ENCODE measurements at regions not wholly inside any gene's neighbourhood (a gene's known extent, or its start where the extent isn't known, plus 50 kb on each side); places are given as distances from the start of the nearest gene placed in this dataset.

GRCh38 chr4:184899261-184900134 lies 73.7 kb upstream of the ACSL1 start (continued):
- no peak for TF ChIP-seq E2F5 (CRISPR knock-in tag; IDR thresholded peaks at IDR 0.05)
- no peak for TF ChIP-seq KAT7 (CRISPR knock-in tag; IDR thresholded peaks at IDR 0.05; ENCODE audit: borderline replicate concordance)
- TF ChIP-seq ZNF425 (CRISPR knock-in tag; conservative IDR thresholded peaks at IDR 0.05): no peak
- no peak for TF ChIP-seq CBFB (CRISPR knock-in tag; IDR thresholded peaks at IDR 0.05; ENCODE audit: low read depth)

- CTCF ChIA-PET: no interaction called here
- POLR2A ChIA-PET: no interaction called here
- TF ChIP-seq SMAD4 (CRISPR knock-in tag; IDR thresholded peaks at IDR 0.05): no peak
- Mint-ChIP-seq H3K27ac (no peak overlapping the region), H3K4me3 (no peak overlapping the region), H3K9me3 (no peaks in the 10 kb centered on the region), H3K4me1 (no peaks in the 10 kb centered on the region), H3K36me3 (no peaks in the 10 kb centered on the region), H3K27me3 (ENCODE audit: low read depth) (no peaks in the 10 kb centered on the region; the same call in 1 of the 2 replicates)
- no peak for ATAC-seq
- DNase-seq (ENCODE audit: low spot score): no peak
Observed at GRCh38 chr4:184900184-184900583, 74.4 kb upstream of the ACSL1 start.

- ATAC-seq: no peak
- TF ChIP-seq ZNF423 (CRISPR knock-in tag; IDR thresholded peaks at IDR 0.05) (no peak), ERG (CRISPR knock-in tag; IDR thresholded peaks at IDR 0.05) (no peak), PREB (CRISPR knock-in tag; IDR thresholded peaks at IDR 0.05; ENCODE audit: borderline replicate concordance) (no peak), JAZF1 (CRISPR knock-in tag; IDR thresholded peaks at IDR 0.05) (no peak), ZNF671 (CRISPR knock-in tag; IDR thresholded peaks at IDR 0.05) (no peak), ZNF138 (CRISPR knock-in tag; conservative IDR thresholded peaks at IDR 0.05) (no peak), GTF2I (CRISPR knock-in tag; conservative IDR thresholded peaks at IDR 0.05) (no peak), NR3C1 (CRISPR knock-in tag; conservative IDR thresholded peaks at IDR 0.05; ENCODE audit: low read depth) (no peak), ELF4 (CRISPR knock-in tag; IDR thresholded peaks at IDR 0.05; ENCODE audit: low read depth) (no peak), E2F4 (CRISPR knock-in tag; IDR thresholded peaks at IDR 0.05; ENCODE audit: borderline replicate concordance, low read depth) (no peak), RORB (CRISPR knock-in tag; IDR thresholded peaks at IDR 0.05) (no peak), HMGXB4 (CRISPR knock-in tag; IDR thresholded peaks at IDR 0.05) (no peak), ZNF425 (CRISPR knock-in tag; conservative IDR thresholded peaks at IDR 0.05) (no peak), MAX (CRISPR knock-in tag; IDR thresholded peaks at IDR 0.05) (no peak), USF2 (CRISPR knock-in tag; IDR thresholded peaks at IDR 0.05) (no peak)
Observed at GRCh38 chr4:184902550-184902949, 76.8 kb upstream of the ACSL1 start.

More at GRCh38 chr4:184902550-184902949, 76.8 kb upstream of the ACSL1 start:
- Mint-ChIP-seq H3K4me1 (no peaks in the 10 kb centered on the region), H3K9me3 (no peaks in the 10 kb centered on the region), H3K4me3 (no peak overlapping the region), H3K36me3 (no peaks in the 10 kb centered on the region), H3K27ac (no peak overlapping the region), H3K27me3 (ENCODE audit: low read depth) (no peaks in the 10 kb centered on the region; the same call in 1 of the 2 replicates)
- ChIA-PET POLR2A (no interaction called here), CTCF (no interaction called here)
- DNase-seq (ENCODE audit: low spot score): no peak
